HG02623 (cell line): ENCODE measurements at regions not wholly inside any gene's neighbourhood (a gene's known extent, or its start where the extent isn't known, plus 50 kb on each side); places are given as distances from the start of the nearest gene placed in this dataset.

ENCODE experiments used
- ATAC-seq: cut with Tn5 transposase; IDR thresholded peaks from one replicate; pipeline ENCODE4 v1.9.1; 2021; ENCODE audit warnings: moderate library complexity; ENCODE audit not compliant: unreplicated experiment

- no peak for ATAC-seq
These were observed 716.8 kb downstream of the EPHA4 start for GRCh38 chr2:220855296-220855695.

DNA sequence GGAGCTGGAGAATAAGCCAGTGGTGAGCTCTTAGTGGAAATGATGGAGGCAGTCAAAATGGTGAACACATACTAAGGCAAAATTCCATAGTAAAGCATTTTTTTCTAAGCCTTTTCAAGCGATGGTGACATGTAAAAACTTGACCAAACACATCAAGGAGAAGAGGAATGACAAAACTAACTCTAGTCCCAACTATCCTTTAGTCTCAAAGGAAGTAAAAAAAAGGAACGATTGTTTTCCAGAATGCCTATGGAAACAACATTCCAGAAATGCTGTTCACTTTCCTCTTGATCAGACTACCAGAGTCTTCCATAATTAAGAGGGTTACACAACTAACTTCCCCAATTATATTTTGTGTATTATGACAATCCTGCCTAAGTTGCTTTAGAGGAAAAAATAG, 715.6 kb downstream of the EPHA4 start:
- no peak for ATAC-seq

DNA sequence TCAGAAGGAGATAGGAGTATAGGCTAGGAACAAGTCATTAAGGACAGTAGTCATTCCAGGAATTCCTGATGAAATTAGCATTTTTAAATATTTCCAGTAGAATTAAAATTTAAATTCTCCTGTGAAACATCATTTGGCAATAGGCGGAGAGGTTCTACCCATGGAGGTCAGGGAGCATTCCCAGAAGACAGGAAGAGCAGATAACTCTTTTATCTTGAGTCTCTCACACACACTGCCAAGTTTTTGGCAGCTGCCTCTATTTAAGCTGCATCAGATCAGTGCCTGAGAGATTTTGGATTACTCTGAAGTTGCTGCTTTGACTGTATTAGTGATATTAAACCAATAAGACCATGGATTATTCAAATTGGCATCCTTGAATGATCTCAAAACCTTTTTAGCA, 714.7 kb downstream of the EPHA4 start:
- ATAC-seq: no peak

DNA sequence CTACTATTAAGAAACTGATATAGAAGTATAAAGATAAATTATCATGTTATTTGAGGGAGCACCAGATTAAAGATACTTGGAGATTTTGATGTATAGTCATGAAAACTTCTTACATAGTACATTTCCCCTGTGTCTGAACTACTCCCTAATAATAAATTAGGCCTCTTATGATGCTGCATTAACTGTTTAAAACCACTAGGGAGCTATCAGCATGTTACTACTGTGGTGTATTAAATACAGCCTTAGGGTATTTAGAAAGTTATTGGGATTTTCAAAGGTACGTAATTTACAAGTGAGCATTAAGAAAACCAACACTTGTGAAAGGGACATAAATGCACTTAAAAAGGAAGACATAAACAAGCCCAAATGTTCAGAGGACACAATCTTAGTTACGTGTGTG, 714.0 kb downstream of the EPHA4 start:
- ATAC-seq: no peak

- ATAC-seq: no peak
These were observed 700.2 kb downstream of the EPHA4 start for GRCh38 chr2:220871909-220872308.

GRCh38 chr2:220876080-220876824, 695.9 kb downstream of the EPHA4 start:
- no peak for ATAC-seq

DNA sequence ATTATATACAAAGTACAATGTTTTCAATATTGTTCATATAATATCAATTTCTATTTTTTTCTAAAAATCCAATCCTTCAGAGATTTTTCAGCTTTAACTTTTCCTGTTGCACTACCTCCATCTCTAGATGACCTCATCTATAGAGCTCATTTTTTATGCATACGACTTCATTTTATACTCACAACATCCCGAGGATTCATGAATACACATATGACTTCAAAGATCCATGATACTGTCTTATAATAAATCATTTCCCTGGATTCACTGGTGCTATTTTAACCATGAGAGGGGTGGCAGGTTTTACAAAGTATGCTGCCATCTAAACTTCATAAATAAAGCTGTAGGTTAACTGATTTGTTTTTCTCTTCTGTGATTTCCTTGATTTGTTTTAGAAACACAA, 694.6 kb downstream of the EPHA4 start:
- ATAC-seq: no peak

- no peak for ATAC-seq
These were observed 694.2 kb downstream of the EPHA4 start for GRCh38 chr2:220877897-220878296.

DNA sequence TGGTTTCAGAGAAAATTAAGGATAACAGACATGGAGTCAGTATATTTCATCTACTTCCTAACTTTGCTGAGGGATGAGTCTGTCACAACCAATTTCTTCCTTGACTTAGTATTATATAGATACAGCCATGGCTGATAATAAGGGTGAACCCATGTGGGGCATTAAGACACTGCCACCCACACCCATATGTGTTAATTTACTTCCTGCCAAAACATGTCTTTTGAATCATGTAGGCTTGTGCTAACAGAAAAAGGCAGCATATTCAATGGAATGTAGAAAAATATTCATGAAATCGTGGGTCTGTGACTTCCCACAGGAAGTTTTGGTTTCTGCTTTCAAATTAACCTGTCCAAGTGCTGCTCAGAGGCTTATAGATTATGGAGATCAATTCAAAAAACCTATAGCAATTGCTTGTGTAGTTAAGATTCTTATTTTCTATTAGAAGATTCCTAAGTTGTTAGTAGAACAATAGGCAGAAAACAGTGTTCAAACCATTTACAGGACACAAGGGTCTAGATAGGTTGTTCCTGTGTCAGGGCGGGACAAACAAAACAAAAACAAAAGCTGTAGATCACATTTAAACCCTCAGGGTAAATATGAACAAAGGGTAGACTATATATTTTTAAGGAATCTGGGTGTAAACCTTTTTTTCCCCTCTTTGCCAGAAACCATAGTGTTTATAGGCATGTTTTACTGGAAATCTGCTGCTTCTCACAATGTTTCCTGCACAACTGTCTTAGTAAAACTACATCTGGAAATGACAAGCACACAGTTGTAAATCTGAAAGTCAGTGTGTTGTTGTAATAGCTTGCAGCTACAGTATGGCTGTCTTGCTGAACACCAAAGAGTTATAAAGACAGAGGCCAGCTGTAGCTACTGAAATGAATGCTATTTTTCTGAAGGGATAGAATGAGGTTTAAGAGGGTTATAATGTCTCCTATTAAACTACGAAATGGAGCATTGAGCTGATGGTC, 691.2 kb downstream of the EPHA4 start:
- ATAC-seq: no peak

GRCh38 chr2:220882507-220882906, 689.6 kb downstream of the EPHA4 start:
- no peak for ATAC-seq

- ATAC-seq: no peak
These were observed 686.5 kb downstream of the EPHA4 start for GRCh38 chr2:220885593-220885992.

GRCh38 chr2:220887271-220887870, 684.7 kb downstream of the EPHA4 start:
- no peak for ATAC-seq

GRCh38 chr2:220887876-220888275, 684.2 kb downstream of the EPHA4 start:
- ATAC-seq: no peak

- no peak for ATAC-seq
These were observed 681.2 kb downstream of the EPHA4 start for GRCh38 chr2:220890931-220891330.

DNA sequence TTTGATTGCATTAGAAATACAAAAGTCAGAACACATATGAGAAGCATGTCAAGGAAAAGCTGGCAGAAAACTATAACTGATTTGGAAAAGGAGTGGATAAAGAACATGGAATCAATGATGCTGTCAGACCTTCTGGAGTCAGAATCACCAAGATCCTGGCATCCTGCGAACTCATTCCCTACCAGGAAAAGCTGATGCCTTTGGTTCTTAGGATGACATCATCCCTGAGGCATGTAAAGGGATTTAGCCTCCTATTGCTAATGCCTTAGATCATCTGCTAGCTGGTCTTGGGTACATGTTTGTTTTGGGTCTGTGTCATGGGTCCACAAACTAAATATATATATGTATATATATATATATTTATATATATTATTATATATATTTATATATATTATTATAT, 680.7 kb downstream of the EPHA4 start:
- ATAC-seq: no peak

- ATAC-seq: no peak
These were observed 680.0 kb downstream of the EPHA4 start for GRCh38 chr2:220892018-220892634.

DNA sequence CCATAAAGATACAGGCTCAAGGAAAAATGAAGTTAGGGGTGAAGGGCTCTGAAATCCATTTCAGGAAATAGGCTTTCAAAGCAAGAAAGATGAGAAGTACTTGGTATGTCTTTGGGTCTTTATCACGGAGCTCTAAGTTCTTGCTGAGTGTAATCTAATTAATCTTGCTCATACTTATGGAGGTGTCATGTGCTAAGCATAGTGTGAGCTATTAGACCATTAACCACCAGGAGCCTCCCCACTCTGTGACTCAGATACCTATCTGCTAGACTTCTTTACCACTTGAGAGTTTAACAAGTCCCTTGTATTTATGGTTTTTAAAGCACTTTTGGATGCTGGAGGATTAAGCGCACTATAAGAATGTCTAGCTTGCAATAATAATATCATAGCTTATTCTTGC, 678.7 kb downstream of the EPHA4 start:
- no peak for ATAC-seq

- ATAC-seq: no peak
These were observed 678.0 kb downstream of the EPHA4 start for GRCh38 chr2:220894069-220894468.

GRCh38 chr2:220899492-220899891, 672.6 kb downstream of the EPHA4 start:
- no peak for ATAC-seq

GRCh38 chr2:220904015-220904414, 668.1 kb downstream of the EPHA4 start:
- no peak for ATAC-seq

- ATAC-seq: no peak
These were observed 658.7 kb downstream of the EPHA4 start for GRCh38 chr2:220913384-220913783.
